HG02571 (cell line): ENCODE measurements at regions not wholly inside any gene's neighbourhood (a gene's known extent, or its start where the extent isn't known, plus 50 kb on each side); places are given as distances from the start of the nearest gene placed in this dataset.
A peak's percentile ranks its signal among the peaks of the same experiment; 100 is the strongest.
"Not testable (repeated sequence)": the region's sequence is repeated elsewhere in the genome, so short reads cannot be mapped to it uniquely, and the experiment has no call there.

Experiments used
- ATAC-seq: cut with Tn5 transposase; IDR thresholded peaks from one replicate; pipeline ENCODE4 v1.9.1; 2021; ENCODE audit warnings: mild to moderate bottlenecking, moderate library complexity; ENCODE audit not compliant: unreplicated experiment

- ATAC-seq, result no peak
Measured at GRCh38 chr4:146076081-146076480, 99.4 kb upstream of the LSM6 start.

- ATAC-seq, result no peak
Measured at GRCh38 chr4:146073517-146073916, 102.0 kb upstream of the LSM6 start.

- no peak for ATAC-seq
Measured at GRCh38 chr4:146072376-146072775, 103.1 kb upstream of the LSM6 start.

GRCh38 chr4:146071390-146071789 lies 104.1 kb upstream of the LSM6 start:
- no peak for ATAC-seq

GRCh38 chr4:146063143-146063542 lies 112.4 kb upstream of the LSM6 start:
- ATAC-seq, result no peak

GRCh38 chr4:146062340-146062739 lies 113.2 kb upstream of the LSM6 start:
- ATAC-seq, result no peak

GRCh38 chr4:146061610-146062334 lies 113.7 kb upstream of the LSM6 start:
- no peak for ATAC-seq

- peak; percentile 72 for ATAC-seq
Measured at GRCh38 chr4:146059865-146060264, 115.7 kb upstream of the LSM6 start.

- ATAC-seq, result peak; percentile 44
Measured at GRCh38 chr4:146059151-146059550, 116.4 kb upstream of the LSM6 start.

- no peak for ATAC-seq
Measured at GRCh38 chr4:146058531-146058930, 117.0 kb upstream of the LSM6 start.

GRCh38 chr4:146054676-146055075 lies 116.1 kb upstream of the ZNF827 start:
- ATAC-seq, result no peak

- no peak for ATAC-seq
Measured at GRCh38 chr4:146053891-146054290, 115.3 kb upstream of the ZNF827 start.

GRCh38 chr4:146051728-146052391 lies 113.2 kb upstream of the ZNF827 start:
- ATAC-seq, result no peak

- ATAC-seq, result no peak
Measured at GRCh38 chr4:146051223-146051622, 112.6 kb upstream of the ZNF827 start.

GRCh38 chr4:146049802-146050201 lies 111.2 kb upstream of the ZNF827 start:
- ATAC-seq, result peak; percentile 89

GRCh38 chr4:146047768-146048167 lies 109.1 kb upstream of the ZNF827 start:
- ATAC-seq, result not testable (repeated sequence)

GRCh38 chr4:146041139-146042004 lies 102.7 kb upstream of the ZNF827 start:
- peak; percentile 69 for ATAC-seq

- no peak for ATAC-seq
Measured at GRCh38 chr4:146040623-146041022, 102.0 kb upstream of the ZNF827 start.

- ATAC-seq, result no peak
Measured at GRCh38 chr4:146033149-146033548, 94.5 kb upstream of the ZNF827 start.

GRCh38 chr4:146032234-146032860 lies 93.7 kb upstream of the ZNF827 start:
- ATAC-seq, result no peak
